H1 (cell line): ENCODE measurements at regions not wholly inside any gene's neighbourhood (a gene's known extent, or its start where the extent isn't known, plus 50 kb on each side); places are given as distances from the start of the nearest gene placed in this dataset.
"Not testable (repeated sequence)": the region's sequence is repeated elsewhere in the genome, so short reads cannot be mapped to it uniquely, and the experiment has no call there.

ENCODE experiments used
- CTCF ChIA-PET: fragments of 300-600 bp; sonication (Branson Sonifier 250); formaldehyde crosslinking; loops from one replicate; lab custom pipeline; 2021; ENCODE audit not compliant: partially characterized antibody; lab: Charles Lee
- POLR2A ChIA-PET: fragments of 300-600 bp; sonication (Branson Sonifier 250); formaldehyde crosslinking; loops from one replicate; lab custom pipeline; 2021; ENCODE audit warnings: inconsistent platforms; ENCODE audit not compliant: partially characterized antibody; lab: Charles Lee
- DNase-seq, 2 experiments: peaks; one replicate each; pipeline versions ENCODE4 v3.0.0 to v3.0.0-alpha.2; 2010 to 2022; ENCODE audit warnings: low spot score in 2 of 2, low read depth in 1 of 2, mixed read lengths in 1 of 2
- FAIRE-seq: peaks from 2 replicates; lab custom pipeline; 2011; peaks lifted over from hg19 to GRCh38; lab: Jason Lieb, UNC
- H2AFZ ChIP-seq: 2 replicates; pipeline ENCODE4 v1.8.1; 2012; ENCODE audit warnings: low read length, inconsistent platforms
- H2AK5ac ChIP-seq: 2 replicates; pipeline ENCODE4 v1.6.1; 2013; ENCODE audit warnings: low read depth, low read length
- H2BK120ac ChIP-seq: replicated peaks from 2 replicates; pipeline ENCODE3; 2013; ENCODE audit warnings: low read depth, low read length, inconsistent platforms
- H2BK12ac ChIP-seq: 2 replicates; pipeline ENCODE4 v1.6.1; 2013; ENCODE audit warnings: low read depth, low read length
- H2BK15ac ChIP-seq: 2 replicates; pipeline ENCODE4 v1.6.1; 2013; ENCODE audit warnings: low read length
- H2BK20ac ChIP-seq: 2 replicates; pipeline ENCODE4 v1.6.1; 2013; ENCODE audit warnings: low read length
- H2BK5ac ChIP-seq: 2 replicates; pipeline ENCODE4 v1.6.1; 2013; ENCODE audit warnings: low read depth, low read length
- H3K14ac ChIP-seq: 2 replicates; pipeline ENCODE4 v1.6.1; 2013; ENCODE audit warnings: inconsistent platforms; ENCODE audit not compliant: insufficient read length
- H3K18ac ChIP-seq: 2 replicates; pipeline ENCODE4 v1.6.1; 2013; ENCODE audit warnings: low read length; ENCODE audit errors: extremely low read depth
- H3K23ac ChIP-seq: 2 replicates; pipeline ENCODE4 v1.6.1; 2013; ENCODE audit warnings: inconsistent platforms; ENCODE audit not compliant: insufficient read length
- H3K23me2 ChIP-seq: 2 replicates; pipeline ENCODE4 v1.6.1; 2013; ENCODE audit warnings: low read depth, low read length
- H3K27ac ChIP-seq: 2 replicates; pipeline ENCODE4 v1.6.1; 2011; ENCODE audit warnings: low read depth, low read length, inconsistent platforms
- H3K27me3 ChIP-seq, 4 experiments: replicated peaks in 1 of 4; 1 replicate in 1 of 4; 2 replicates in 3 of 4; pipeline versions ENCODE4 v1.6.1 to v1.8.1; 2011 to 2013; ENCODE audit warnings: low read length in 3 of 4, mild to moderate bottlenecking in 3 of 4, inconsistent platforms in 2 of 4, mixed read lengths in 2 of 4, moderate library complexity in 1 of 4; ENCODE audit not compliant: control insufficient read depth in 3 of 4, insufficient read depth in 3 of 4; ENCODE audit errors: extremely low read depth in 1 of 4
- H3K36me3 ChIP-seq, 4 experiments: 2 replicates each; pipeline versions ENCODE4 v1.6.1 to v1.8.1; 2011 to 2013; ENCODE audit warnings: mild to moderate bottlenecking in 4 of 4, low read length in 3 of 4, moderate library complexity in 2 of 4, control low read depth in 1 of 4, inconsistent platforms in 1 of 4; ENCODE audit not compliant: insufficient read depth in 4 of 4, control insufficient read depth in 2 of 4
- H3K4ac ChIP-seq: replicated peaks from 2 replicates; pipeline ENCODE3; 2013; ENCODE audit warnings: low read length, low read depth, mixed read lengths, inconsistent platforms; ENCODE audit not compliant: insufficient read length
- H3K4me1 ChIP-seq, 4 experiments: replicated peaks in 1 of 4; 1 replicate in 1 of 4; 2 replicates in 3 of 4; pipeline versions ENCODE4 v1.6.1 to v1.8.1; 2011 to 2013; ENCODE audit warnings: low read length in 3 of 4, inconsistent platforms in 2 of 4, mixed read lengths in 1 of 4; ENCODE audit not compliant: insufficient read depth in 4 of 4, control insufficient read depth in 3 of 4
- H3K4me2 ChIP-seq, 2 experiments: 2 replicates each; pipeline versions ENCODE4 v1.6.1 to v1.8.1; 2011 to 2013; ENCODE audit warnings: low read depth in 2 of 2, low read length in 2 of 2, control low read depth in 1 of 2, inconsistent platforms in 1 of 2, mild to moderate bottlenecking in 1 of 2; ENCODE audit not compliant: insufficient read depth in 1 of 2
- H3K4me3 ChIP-seq, 4 experiments: fragments of 200-600, 300-600 bp in 1 of 4; sonication (generic), shearing (Covaris generic), sonication (Bioruptor Twin) in 1 of 4; 2 replicates each; pipeline versions ENCODE4 v1.5.1 to v1.8.1; 2011 to 2016; ENCODE audit warnings: low read length in 4 of 4, low read depth in 3 of 4, control low read depth in 2 of 4, inconsistent platforms in 2 of 4, mild to moderate bottlenecking in 2 of 4, mixed read lengths in 1 of 4, moderate library complexity in 1 of 4; ENCODE audit not compliant: insufficient read depth in 2 of 4; ENCODE audit errors: extremely low read depth in 1 of 4
- H3K56ac ChIP-seq: replicated peaks from 2 replicates; pipeline ENCODE3; 2013; ENCODE audit warnings: low read depth, mild to moderate bottlenecking, mixed read lengths, low read length, inconsistent platforms; ENCODE audit not compliant: insufficient read length
- H3K79me1 ChIP-seq: 2 replicates; pipeline ENCODE4 v1.6.1; 2013; ENCODE audit warnings: low read depth, low read length, control low read depth
- H3K79me2 ChIP-seq, 2 experiments: 2 replicates each; pipeline versions ENCODE4 v1.6.1 to v1.8.1; 2012 to 2013; ENCODE audit warnings: low read length in 2 of 2, mild to moderate bottlenecking in 2 of 2, inconsistent platforms in 1 of 2; ENCODE audit not compliant: insufficient read depth in 2 of 2, control insufficient read depth in 1 of 2
- H3K9ac ChIP-seq, 4 experiments: replicated peaks in 1 of 4; 1 replicate in 1 of 4; 2 replicates in 3 of 4; pipeline versions ENCODE4 v1.6.1 to v1.8.1; 2011 to 2013; ENCODE audit warnings: low read depth in 3 of 4, low read length in 3 of 4, control low read depth in 2 of 4, mild to moderate bottlenecking in 2 of 4, moderate library complexity in 2 of 4, inconsistent platforms in 1 of 4; ENCODE audit errors: extremely low read depth in 1 of 4
- H3K9me3 ChIP-seq, 2 experiments: 2 replicates each; pipeline versions ENCODE4 v1.6.1 to v1.8.1; 2012 to 2013; ENCODE audit warnings: mild to moderate bottlenecking in 2 of 2, moderate library complexity in 2 of 2, control low read depth in 1 of 2, inconsistent platforms in 1 of 2, low read depth in 1 of 2, low read length in 1 of 2, mixed read lengths in 1 of 2; ENCODE audit not compliant: insufficient read depth in 2 of 2
- H4K20me1 ChIP-seq, 2 experiments: replicated peaks in 1 of 2; 2 replicates each; pipeline versions ENCODE3 to v1.8.1; 2011 to 2013; ENCODE audit warnings: inconsistent platforms in 2 of 2, low read length in 2 of 2, mild to moderate bottlenecking in 1 of 2; ENCODE audit not compliant: insufficient read depth in 2 of 2, control insufficient read depth in 1 of 2
- H4K5ac ChIP-seq: 2 replicates; pipeline ENCODE4 v1.6.1; 2013; ENCODE audit warnings: low read length, low read depth, mixed read lengths, inconsistent platforms; ENCODE audit not compliant: insufficient read length
- H4K8ac ChIP-seq: 2 replicates; pipeline ENCODE4 v1.8.0; 2013; ENCODE audit warnings: mild to moderate bottlenecking, moderate library complexity, low read length, inconsistent platforms; ENCODE audit not compliant: insufficient read depth; ENCODE audit errors: extremely low read depth
- H4K91ac ChIP-seq: replicated peaks from 2 replicates; pipeline ENCODE3; 2013; ENCODE audit warnings: low read length, mixed read lengths, inconsistent platforms; ENCODE audit not compliant: insufficient read length

DNA sequence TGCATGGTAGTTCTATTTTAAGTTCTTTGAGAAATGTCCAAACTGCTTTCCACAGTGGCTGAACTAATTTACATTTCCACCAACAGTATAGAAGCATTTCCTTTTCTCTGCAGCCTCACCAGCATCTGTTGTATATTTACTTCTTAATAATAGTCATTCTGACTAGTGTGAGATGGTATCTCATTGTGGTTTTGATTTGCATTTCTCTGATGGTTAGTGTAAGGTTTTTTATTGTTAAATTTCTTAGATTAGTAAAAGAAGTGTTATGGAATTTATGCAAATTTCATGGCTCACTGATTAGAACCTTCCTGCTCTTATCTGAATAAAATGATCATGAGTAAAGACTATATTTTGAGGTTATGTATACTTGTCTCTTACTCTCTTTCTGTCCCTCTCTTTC is 134.8 kb upstream of the ENPEP start:
- H3K14ac ChIP-seq, H2BK15ac ChIP-seq, H3K9ac ChIP-seq, H3K27ac ChIP-seq, H2AFZ ChIP-seq, H3K27me3 ChIP-seq, H4K91ac ChIP-seq, H4K20me1 ChIP-seq, H4K5ac ChIP-seq, H3K23ac ChIP-seq, H2AK5ac ChIP-seq, H3K36me3 ChIP-seq, H2BK12ac ChIP-seq, H3K23me2 ChIP-seq, H2BK20ac ChIP-seq, DNase-seq, H3K18ac ChIP-seq, H4K8ac ChIP-seq, H2BK5ac ChIP-seq, H3K4me2 ChIP-seq, H3K9me3 ChIP-seq, POLR2A ChIA-PET, H3K79me1 ChIP-seq, H3K79me2 ChIP-seq, H2BK120ac ChIP-seq, H3K4me3 ChIP-seq, FAIRE-seq, H3K56ac ChIP-seq, H3K4me1 ChIP-seq, H3K4ac ChIP-seq: not testable (repeated sequence)
- CTCF ChIA-PET, result interaction anchor here (1.2 to 13.8 kb wide), 2 partner anchors 162 to 172 kb away, joined by 3 to 497 read pairs; no protein-coding TSS in a partner anchor
